ENCODE measurements at regions not wholly inside any gene's neighbourhood (a gene's known extent, or its start where the extent isn't known, plus 50 kb on each side); places are given as distances from the start of the nearest gene placed in this dataset.

DNA sequence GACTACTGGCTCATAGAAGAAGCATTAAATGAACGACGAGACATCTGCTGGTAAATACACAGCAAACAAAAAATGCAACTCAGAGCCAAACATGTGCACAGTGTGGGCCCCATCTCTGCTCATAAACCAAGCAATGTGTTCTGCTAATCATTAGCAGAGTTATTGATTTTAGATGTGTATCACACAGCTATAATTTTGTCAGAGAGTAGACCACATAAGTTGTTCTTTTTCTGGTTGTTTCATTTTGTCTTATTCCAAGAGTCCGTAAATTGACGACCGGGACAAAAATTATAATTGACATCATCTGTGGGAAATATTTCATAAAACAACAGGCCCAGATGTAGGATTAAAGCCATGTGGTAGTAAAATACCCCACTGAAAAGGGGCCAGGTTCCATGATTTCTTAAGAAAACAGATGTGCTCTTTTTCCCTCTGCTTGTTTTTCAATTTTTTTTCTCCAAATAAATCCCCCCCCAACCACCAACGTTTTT is 423.6 kb downstream of the HAO1 start:
- DNase-seq (ENCODE audit: low spot score): no peak

DNA sequence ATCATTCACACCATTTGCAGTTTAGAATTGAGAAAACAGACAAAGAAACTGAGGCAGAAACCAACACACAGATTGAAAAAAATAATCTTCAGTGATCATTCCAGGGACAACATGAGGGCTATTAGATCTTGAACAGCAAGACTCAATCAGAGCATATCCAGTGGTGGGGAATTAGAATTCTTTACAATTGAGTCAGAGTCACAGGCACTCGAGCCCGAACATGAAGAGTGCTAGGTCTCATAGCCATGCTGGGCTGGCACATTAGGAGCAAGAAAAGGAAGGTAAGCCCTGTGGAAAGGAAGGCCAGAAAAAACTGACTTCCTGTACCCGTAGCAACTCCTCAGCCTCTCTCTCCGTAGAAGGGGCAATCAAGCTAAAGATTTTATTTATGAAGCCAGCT is 419.9 kb downstream of the HAO1 start:
- no peak for DNase-seq (ENCODE audit: low spot score)

DNA sequence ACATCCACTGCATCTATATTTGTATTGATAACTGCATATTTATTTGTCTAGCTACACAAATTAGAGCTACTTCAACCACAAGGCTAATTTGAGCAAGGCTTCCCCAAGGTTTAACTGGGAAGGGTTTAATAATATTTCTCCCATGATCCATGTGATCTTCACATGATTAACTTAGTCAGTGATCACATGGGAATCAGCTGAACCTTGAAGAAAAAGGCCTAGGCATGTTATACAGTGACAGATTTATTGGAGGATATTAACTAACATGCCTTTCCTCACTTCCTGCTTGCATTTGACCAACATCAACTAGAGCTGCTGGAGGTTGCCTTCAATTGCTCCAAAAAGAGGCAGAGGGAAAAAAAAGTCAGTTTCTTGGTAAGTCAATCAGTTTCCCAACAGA is 417.0 kb downstream of the HAO1 start:
- no peak for DNase-seq (ENCODE audit: low spot score)

DNA sequence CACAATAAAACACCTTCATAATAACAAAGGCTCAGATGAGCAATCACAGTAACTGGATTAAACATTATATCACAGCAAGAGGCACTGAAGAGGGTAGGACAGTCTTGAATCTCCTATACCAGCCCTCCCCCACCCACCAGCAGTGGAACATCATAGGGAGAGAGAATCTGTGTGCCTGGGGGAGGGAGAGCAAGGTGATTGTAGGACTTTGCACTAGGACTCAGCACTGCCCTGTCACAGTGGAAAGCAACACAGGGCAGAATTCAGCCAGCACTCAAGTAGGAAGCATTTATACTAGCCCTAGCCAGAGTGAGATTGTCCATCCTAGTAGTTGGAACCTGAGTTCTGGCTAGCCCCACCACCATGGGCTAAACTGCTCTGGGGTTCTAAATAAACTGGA is 400.2 kb downstream of the HAO1 start:
- no peak for DNase-seq (ENCODE audit: low spot score)

DNA sequence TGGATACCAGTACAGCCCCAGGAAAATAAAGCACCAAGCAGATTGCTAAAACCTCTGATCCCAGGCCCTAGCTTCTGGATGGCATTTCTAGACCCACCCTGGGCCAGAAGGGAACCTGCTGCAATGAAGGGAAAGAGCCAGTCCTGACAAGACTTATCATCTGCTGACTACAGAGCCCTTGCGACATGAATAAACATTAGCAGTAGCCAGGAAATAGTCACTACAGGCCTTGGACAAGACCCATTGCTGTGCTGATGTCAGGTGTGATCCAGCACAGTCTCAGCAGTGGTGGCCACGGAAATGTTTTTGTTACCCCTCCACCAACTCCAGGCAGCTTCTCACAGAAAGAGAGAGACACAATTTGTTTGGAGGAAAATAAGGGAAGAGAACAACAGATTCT is 399.3 kb downstream of the HAO1 start:
- no peak for DNase-seq (ENCODE audit: low spot score)

DNA sequence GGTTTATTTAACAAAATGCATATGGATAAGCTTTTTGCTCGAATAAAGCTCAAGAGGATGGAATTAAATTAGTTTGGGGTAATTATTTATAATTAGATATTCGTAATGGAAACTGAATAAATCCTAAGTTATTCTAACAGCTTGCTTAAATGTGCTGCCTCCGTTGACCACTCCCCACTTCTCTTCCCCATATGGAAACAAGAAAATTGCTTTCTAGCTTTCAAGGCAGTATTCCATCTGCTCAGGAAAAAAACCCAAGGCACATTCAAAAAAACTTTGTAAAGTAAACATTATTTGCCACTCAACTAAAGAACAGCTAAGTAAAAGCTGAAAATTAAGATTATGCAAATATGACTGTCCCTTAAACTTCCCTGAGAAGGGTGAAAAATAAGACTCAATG is 369.2 kb downstream of the HAO1 start:
- DNase-seq (ENCODE audit: low spot score): no peak

DNA sequence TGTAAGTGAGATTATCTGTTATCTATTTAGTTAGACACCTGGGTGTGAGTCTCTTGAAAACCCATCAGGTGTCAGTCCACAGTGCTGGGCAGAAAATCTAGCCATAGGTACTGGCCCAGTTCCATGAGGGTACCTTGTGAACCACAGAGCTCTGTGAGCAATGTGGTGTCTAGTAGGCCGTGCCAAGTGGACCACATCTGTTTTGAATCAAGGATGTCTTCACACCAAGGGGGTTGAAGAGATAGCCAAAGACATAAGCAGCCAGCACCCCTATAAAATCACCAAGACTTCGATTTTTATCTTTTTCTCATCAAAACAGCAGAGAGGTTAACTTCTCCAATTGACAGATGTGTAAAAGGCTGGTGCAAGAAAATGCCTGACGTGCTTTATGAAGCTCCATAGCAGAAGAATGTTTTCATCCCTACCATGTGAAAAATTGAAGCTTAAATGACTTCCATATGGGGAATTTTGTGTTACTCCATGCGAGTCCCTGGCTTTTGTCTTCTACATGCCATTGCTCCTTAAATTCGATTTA is 368.7 kb downstream of the HAO1 start:
- no peak for DNase-seq (ENCODE audit: low spot score)

DNA sequence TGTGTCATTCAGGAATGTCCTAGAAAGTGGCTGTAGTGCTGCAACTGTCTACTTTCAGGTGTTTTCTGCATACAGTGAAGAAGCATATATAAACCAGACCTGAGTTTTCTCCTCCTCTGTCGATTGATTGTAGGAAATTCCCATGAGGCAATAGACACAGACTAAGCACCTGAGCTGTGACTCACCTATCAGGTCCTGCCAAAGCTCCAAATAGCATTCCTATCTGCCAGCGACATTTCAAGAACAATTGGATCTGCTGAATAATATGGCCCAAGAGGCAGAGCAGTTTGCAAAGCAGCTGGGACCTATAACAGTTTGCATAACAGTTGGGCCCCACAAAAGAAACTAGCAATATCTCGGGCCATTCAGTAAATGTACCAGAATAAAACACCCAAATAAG is 360.4 kb downstream of the HAO1 start:
- DNase-seq (ENCODE audit: low spot score): no peak

DNA sequence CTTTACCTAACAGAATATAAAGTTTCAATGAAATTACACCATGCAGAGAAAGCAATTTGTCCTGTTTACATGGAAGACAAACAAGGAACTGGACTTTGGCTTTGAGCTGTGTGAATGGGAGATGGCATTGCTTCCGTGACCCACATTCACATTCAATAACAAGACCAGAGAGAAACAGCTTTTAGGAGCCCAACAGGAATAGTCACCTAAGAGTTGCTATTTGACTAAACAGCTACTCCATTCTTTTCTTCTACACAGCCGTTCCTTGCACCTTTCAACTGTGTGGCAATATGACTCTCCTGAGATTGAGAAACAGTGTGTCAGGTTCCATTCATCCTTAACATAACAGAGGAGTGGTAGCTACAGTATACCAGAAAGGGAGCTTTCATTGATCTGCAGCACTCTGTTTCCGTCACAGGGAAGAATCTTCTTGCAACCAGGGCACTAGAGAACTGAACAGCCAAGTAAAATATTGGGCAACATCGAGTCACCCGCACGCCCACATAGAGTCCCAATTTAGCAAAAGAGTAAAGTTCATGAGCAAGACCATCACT is 355.1 kb downstream of the HAO1 start:
- no peak for DNase-seq (ENCODE audit: low spot score)

DNA sequence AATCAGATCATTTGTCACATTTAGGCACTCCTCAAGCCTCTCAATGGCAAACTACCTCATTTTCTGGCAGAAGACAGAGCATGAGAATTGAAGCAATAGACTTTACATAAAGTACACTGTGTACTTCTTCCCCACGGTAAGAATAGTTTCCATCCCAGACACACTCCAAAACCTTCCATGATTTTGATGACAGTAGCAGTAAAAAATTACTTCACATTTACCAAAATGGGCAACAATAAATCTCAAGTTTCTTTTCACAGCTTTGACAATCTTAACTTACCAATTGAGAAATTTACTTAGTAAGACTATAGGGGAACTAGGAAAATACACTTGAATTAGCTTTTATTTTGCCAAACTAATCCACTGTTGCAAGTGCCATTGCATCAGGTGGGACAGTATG is 353.8 kb downstream of the HAO1 start:
- no peak for DNase-seq (ENCODE audit: low spot score)

DNA sequence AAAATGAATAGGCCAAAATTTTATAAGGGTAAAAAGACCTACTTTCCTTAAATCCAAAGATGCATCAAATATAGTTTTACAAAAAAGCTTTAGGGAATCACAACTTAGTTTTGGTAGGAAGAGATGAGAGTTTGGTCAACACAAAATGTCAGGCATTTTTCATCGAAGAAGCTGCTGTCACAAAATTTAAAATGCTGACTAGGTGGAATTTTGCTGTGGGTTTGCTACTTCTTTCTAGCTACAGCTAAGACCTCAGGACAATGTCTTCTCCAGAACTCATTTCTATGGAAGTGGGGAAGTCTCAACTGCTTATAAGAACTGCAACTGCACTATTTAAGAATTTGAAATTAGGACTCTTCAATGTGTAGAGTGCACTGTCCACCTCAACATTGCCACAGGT is 351.1 kb downstream of the HAO1 start:
- DNase-seq (ENCODE audit: low spot score): no peak

DNA sequence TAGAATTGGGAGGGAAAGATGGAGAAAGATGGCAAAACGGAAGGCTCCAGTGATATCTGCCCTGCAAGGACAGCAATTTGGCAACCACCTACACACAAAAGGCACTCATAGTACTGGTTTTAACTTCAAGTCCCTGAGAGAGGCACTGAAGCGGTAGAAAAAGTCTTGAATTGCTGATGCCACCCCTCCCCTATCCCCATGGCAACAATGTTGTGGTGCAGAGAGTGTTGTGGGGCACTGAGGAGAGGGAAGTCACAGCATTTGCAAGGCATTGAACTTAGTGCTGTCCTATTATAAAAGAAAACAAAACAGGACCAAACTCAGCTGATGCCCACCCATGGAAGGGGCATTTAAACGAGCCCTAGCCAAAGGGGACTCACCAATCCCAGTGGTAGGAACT is 343.7 kb downstream of the HAO1 start:
- DNase-seq (ENCODE audit: low spot score): no peak

DNA sequence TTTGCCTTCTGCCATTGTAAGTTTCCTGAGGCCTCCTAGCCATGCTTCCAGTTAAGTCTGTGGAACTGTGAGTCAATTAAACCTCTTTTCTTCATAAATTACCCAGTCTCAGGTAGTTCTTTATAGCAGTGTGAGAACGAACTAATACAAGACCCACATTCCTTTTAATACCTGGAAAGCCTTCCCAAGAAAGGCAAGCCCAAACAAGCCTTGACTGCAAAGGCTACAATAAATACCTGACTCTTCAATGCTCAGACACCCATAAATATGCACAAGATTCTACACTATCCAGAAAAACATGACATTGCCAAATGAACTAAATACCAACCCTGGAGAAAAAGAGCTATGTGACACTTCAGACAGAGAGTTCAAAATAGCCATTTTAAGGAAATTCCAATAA is 338.8 kb downstream of the HAO1 start:
- DNase-seq (ENCODE audit: low spot score): no peak

DNA sequence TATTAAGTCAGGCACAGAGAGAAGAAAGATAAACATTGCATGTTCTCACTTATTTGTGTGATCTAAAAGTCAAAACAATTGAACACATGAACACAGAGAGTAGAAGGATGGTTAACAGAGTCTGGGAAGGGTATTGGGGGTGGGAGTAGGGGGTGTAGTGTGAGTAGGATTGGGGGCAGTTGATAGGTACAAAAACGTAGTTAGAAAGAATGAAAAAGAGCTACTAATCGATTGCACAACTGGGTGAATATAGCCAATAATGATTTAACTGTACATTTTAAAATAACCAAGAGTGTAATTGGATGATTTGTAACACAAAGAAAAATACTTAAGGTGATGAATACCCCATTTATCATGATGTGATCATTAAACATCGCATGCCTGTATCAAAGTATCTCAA is 333.3 kb downstream of the HAO1 start:
- DNase-seq (ENCODE audit: low spot score): no peak

DNA sequence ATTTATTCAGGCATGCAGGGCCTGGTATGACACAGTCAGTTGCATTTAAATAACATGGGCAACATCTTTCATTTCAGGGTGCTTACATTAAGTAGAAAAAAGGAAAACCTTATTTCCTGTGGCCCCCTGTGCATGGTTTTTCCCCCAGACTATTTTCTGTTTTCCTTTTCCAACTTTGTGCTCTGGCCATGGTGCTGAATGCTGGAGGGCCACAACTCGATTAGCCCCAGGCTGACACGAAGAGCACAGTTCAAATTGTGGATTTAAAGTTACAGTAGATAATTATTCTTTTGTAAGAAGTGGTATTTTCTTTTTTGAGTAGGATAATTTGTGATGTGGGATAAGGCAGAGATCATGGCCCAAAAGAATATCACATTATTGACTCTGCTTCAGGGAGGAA is 332.0 kb downstream of the HAO1 start:
- DNase-seq (ENCODE audit: low spot score): no peak

DNA sequence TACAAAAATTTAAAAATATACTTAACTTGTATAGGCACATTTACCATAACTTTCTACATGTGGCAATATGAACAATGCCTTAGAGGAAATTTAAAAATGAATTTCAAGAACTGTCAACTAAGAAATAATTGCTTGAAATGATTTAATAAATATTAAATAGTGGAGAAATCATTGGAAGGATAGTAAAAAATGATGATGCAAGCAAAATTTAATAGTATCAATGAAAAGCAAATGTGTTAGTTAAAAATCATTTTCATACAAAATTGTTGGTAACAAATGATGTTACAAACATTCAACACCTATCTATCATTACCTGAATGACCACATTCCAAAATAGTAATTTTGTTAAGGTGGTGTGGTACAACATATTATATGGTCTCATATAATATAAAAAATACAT is 331.0 kb downstream of the HAO1 start:
- DNase-seq (ENCODE audit: low spot score): no peak

DNA sequence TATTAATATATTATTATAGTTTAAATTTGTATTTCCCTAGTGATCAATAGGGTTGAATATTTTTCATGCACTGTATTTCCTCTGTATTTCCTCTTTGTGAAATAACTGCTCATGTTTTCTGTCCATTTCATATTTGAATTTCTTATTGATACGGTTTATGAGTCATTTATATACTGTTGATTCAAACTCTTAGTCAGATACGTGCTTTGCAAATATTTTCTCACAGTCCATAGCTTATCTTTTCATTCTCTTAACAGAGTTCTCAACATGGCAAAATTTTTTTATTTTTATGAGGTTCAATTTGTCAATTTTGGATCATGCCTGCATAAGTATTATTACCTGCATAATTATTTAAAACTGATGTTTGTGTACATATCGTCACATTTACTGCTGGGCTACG is 329.6 kb downstream of the HAO1 start:
- DNase-seq (ENCODE audit: low spot score): no peak

DNA sequence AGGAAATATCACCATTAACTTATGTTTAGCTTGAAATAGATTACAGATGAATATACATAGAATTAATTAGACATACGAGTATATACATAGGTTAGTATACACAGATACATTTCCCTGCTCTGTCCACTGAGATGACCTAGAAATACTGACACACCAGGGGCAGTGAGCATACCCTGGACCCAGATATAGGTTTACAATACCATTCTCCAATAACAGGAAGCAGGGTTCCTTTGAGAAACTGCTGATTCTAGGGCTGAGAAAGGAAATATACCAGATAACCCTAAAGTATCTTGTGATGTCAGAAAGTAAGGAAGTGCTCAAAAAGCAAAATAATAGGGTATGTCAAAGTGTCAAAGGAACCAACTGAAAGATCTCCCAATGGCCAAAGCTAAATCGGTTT is 322.5 kb downstream of the HAO1 start:
- no peak for DNase-seq (ENCODE audit: low spot score)

DNA sequence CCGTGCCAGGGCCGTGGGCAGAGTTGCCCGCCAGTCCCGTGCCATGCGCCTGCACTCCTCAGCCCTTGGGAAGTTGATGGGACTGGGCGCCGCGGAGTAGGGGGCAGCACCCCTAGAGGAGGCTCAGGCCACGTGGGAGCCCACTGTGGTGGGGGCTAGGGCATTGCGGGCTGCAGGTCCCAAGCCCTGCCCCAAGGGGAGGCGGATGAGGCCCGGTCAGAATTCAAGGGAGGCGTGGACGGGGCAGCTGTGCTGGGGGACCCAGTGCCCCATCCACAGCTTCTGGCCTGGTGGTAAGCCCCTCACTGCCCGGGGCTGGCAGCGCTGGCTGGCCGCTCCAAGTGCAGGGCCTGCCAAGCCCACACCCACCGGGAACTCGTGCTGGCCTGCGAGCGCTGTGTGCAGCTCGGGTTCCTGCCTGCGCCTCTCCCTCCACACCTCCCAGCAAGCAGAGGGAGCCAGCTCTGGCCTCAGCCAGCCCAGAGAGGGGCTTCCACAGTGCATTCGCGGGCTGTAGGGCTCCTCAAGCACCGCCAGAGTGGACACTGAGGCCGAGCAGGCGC is 317.8 kb downstream of the HAO1 start:
- DNase-seq (ENCODE audit: low spot score): no peak

DNA sequence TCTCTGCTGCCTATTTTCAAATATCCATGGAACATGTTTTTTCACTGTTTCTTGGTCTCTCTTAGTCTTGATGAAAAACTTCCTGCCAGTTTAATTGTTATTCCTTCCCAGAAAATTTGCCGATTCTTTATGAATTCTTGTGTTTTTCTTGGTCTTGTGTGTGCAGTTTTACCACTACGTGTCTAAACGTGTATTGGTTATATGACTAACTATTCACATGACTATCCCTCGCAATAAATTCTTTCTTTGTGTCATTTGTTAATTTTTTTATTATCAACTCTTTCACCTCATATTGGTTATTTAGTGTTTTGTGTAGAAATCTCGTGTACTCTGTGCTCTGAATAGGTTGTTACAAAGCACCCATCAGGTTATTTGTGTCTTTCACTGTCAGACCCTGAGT is 315.4 kb downstream of the HAO1 start:
- no peak for DNase-seq (ENCODE audit: low spot score)

DNA sequence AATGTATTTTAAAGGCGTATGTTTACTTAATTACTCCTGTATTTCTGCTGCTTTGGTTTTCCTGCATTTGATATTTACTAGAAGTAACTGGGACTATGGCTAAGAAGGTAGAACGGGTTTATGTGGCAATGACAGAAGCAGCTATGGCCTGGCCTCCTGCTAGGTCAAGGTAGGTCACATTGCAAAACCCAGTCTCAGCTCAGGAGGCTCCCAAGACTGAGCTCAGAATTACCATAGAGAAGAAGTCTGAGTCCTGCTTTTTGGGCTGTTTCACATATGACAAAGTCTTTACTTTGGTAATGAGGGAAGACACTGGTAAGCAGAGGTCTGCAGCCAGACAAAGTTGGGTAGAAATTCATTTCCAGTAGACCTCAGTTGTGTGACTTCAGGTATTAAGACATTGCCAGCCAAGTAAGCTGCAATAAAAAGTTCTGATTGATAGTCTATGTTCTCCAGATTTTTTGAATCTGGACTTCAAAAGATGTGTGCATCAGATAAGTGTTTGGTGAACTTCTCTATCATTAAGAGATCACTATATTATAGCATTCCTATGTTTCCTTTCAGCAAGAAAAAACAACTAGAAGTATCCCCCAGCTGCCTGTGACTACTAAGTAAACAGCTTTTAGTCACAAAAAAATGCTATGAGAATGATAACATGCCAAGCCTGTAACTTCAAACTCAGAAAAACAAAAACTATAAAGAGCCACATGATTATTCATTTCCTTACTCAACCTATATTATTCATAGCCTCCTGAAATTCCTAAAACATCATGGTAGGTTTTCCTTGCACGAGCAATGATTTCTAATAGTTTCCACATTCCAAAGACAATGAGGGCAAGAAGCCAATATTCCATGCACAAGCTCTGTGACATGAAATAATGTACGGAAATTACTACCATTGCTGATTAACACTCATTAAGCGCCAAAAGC is 312.3 kb downstream of the HAO1 start:
- DNase-seq (ENCODE audit: low spot score): no peak

DNA sequence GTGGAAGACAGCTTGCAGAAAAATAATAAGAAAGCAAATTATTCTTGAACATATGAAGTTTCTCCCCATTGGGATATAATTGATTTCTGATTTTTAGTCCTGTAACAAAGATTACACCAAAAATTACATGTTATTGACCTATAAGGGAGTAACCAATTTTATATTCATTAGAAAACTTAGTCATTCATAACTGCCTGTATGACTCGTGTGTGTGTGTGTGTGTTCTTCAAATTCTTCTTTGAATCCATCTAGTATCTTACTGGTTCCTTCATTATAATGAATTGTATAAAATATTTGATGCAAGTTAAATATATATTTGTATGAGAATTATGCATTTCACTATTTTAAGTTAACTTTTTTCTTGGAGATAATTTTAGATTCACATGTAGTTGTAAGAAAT is 310.4 kb downstream of the HAO1 start:
- DNase-seq (ENCODE audit: low spot score): no peak

DNA sequence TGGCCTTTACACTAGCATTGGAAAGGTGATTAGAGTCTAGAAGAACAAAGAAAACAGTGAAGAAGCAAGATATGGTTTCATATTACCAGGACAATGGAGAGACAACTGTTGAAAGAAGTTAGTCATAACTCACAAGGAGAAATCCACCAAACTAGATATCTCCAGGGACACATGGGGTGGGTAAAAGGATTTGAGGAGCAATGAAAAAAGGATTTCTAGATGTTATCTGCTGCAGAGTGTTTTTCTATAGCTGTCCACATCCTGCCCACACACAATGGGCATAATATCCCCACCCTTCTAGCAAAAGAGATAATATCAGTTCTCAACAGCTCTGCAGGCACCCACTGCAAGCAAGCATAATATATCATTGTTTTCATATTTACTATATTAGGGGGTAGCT is 303.1 kb downstream of the HAO1 start:
- DNase-seq (ENCODE audit: low spot score): no peak
